ENCODE measurements at regions not wholly inside any gene's neighbourhood (a gene's known extent, or its start where the extent isn't known, plus 50 kb on each side); places are given as distances from the start of the nearest gene placed in this dataset.

DNA sequence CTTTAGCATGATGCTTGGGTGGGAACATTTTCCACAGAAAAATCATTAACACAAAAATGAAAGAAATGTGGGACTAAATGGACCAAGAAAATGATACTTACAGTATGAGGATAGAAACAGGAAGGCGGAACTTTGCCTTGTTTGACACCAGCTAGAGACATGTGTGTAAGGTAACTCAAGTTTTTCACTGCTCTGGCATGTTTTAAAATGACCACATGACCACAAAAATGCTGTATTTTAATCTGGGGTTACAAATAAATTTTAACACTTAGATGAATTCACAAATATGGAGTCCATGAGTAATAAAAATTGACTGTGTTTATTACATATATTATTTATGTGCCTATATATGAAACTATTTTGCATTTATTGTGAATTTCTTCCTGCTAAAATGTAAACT, 100.9 kb upstream of the PHYHIPL start:
- CTCF ChIA-PET, result no interaction called here
- intact Hi-C loops (cut with micrococcal nuclease), result no loop called here

DNA sequence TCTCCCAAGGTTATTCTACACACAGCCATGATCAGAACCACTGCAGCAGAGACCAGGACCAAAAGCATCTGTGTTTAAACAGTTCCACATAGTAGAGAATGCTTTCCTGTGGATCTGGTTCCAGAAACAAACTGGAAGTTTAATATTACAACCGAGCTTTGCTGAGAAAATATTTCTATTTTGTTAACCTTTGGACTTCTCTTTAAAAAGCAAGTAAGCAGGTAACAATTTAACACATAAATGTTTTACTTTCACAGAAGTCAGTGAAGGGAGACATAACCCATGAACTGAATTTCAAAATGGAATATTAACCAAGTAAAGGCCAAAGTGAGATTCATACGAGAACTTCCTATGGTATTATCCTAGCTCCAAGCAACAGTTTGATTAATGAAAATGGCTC, 98.6 kb upstream of the PHYHIPL start:
- DNase-seq (no peak), ATAC-seq (no peak)
- Mint-ChIP-seq H3K27ac (no peak overlapping the region), H3K27me3 (no peaks in the 10 kb centered on the region), H3K9me3 (no peaks in the 10 kb centered on the region), H3K4me3 (no peak overlapping the region), H3K36me3 (ENCODE audit: low read depth) (no peaks in the 10 kb centered on the region), H3K4me1 (ENCODE audit: low read depth) (no peaks in the 10 kb centered on the region)
- TF ChIP-seq, protein P1, sequence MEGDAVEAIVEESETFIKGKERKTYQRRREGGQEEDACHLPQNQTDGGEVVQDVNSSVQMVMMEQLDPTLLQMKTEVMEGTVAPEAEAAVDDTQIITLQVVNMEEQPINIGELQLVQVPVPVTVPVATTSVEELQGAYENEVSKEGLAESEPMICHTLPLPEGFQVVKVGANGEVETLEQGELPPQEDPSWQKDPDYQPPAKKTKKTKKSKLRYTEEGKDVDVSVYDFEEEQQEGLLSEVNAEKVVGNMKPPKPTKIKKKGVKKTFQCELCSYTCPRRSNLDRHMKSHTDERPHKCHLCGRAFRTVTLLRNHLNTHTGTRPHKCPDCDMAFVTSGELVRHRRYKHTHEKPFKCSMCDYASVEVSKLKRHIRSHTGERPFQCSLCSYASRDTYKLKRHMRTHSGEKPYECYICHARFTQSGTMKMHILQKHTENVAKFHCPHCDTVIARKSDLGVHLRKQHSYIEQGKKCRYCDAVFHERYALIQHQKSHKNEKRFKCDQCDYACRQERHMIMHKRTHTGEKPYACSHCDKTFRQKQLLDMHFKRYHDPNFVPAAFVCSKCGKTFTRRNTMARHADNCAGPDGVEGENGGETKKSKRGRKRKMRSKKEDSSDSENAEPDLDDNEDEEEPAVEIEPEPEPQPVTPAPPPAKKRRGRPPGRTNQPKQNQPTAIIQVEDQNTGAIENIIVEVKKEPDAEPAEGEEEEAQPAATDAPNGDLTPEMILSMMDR (IDR thresholded peaks at IDR 0.05), result no peak
- ChIA-PET POLR2A (no interaction called here), CTCF (interaction anchor here (1.0 kb wide), 1 partner anchor 9 kb away, joined by 3 read pairs; no protein-coding TSS in a partner anchor)
- intact Hi-C loops (cut with micrococcal nuclease), result no loop called here

More for the DNA sequence above, 100.9 kb upstream of the PHYHIPL start:
- Mint-ChIP-seq H3K27ac (no peak overlapping the region), H3K4me3 (no peak overlapping the region), H3K9me3 (no peaks in the 10 kb centered on the region), H3K36me3 (ENCODE audit: low read depth) (no peaks in the 10 kb centered on the region), H3K4me1 (ENCODE audit: low read depth) (no peaks in the 10 kb centered on the region), H3K27me3 (no peaks in the 10 kb centered on the region)
- TF ChIP-seq, protein P1 (IDR thresholded peaks at IDR 0.05), result no peak
- no peak for DNase-seq
- POLR2A ChIA-PET, result no interaction called here
- no peak for ATAC-seq

DNA sequence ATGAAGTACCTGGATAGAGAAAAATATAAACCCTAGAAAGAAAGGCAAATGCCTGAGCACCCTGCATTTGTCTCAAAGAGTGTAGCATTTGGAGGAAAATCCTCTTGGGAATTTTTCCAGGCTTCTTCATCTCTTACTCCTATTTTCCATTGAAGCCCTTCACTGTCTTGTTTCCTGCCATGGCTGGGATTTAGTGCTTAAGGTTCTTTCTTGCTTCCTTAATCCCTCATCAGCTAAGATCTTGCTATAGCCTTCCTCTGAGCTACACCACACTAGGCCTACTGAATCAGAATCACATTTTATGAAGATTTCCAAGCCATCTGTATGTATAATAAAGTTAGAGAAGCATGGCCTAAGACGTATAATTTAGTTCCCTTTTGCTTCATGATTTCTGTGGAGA, 97.5 kb upstream of the PHYHIPL start:
- Mint-ChIP-seq H3K9me3 (no peaks in the 10 kb centered on the region), H3K4me3 (no peak overlapping the region), H3K36me3 (ENCODE audit: low read depth) (no peaks in the 10 kb centered on the region), H3K27ac (no peak overlapping the region), H3K27me3 (no peaks in the 10 kb centered on the region), H3K4me1 (ENCODE audit: low read depth) (no peaks in the 10 kb centered on the region)
- TF ChIP-seq, protein P1 (IDR thresholded peaks at IDR 0.05), result no peak
- ChIA-PET POLR2A (no interaction called here), CTCF (no interaction called here)
- ATAC-seq, result no peak
- no peak for DNase-seq
- intact Hi-C loops (cut with micrococcal nuclease), result no loop called here

DNA sequence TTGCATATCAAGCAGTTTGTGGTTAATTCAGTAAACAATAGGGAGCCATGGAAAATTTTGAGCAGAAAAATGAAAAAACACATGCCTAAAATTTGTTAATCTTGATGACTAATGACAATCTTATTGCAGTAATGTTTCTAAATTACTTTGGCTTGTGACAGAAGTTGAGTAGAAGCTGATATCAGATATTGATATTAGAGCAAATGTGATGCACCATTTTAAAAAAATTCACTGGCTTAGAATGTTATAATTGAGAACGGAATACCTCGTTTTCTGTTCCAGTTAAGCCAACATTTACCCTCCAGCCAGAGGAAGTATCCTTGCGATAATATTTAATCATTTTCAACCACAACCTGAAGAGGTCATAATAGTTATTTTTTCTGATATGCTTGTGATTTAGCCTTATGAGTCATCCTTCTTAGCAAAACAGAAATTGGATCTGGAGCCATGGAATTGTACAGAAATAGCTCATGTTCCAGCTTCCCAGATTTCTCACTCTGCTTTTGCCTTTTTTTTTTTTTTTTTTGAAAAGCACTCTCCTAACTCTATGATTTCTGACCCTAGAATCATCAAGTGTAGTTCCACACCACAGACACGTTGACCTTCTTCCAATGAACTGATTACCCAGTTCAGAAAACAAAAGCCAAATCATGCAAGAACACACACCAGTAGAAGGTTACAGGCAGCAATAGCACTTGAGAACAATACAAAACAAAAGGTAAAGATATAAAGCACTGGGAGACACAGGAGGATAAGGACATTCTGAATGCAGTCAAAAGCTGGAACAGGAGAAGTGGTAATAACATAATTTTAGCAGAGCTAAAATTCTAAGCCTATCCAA, 96.8 kb upstream of the PHYHIPL start:
- no peaks in the 10 kb centered on the region for H3K9me3 Mint-ChIP-seq
- H3K36me3 Mint-ChIP-seq (ENCODE audit: low read depth), result no peaks in the 10 kb centered on the region
- TF ChIP-seq, protein P1 (IDR thresholded peaks at IDR 0.05), result no peak
- no peak for DNase-seq
- ATAC-seq, result no peak
- H3K4me1 Mint-ChIP-seq (ENCODE audit: low read depth), result no peaks in the 10 kb centered on the region
- no peak overlapping the region for H3K27ac Mint-ChIP-seq
- intact Hi-C loops (cut with micrococcal nuclease), result no loop called here
- no peaks in the 10 kb centered on the region for H3K27me3 Mint-ChIP-seq
- CTCF ChIA-PET, result no interaction called here
- POLR2A ChIA-PET, result no interaction called here
- H3K4me3 Mint-ChIP-seq, result no peak overlapping the region

DNA sequence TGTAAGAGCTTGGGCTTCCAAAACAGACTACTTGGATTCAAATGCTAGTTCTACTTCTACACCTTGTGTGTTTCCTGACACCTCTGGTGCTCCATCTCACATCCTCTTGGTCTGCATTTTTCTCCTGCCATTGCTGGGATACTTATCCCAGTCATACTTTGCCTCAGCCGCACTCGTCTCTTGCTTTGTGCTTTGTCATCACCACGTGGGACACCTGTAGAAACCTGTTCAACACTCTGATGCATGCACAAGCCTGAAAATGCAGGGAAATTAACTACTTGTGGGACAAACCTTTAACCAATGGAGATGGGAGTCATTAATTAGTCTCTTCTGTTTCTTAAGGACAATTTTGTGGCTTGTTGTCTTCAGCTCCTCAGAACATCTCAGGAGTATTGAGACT, 94.2 kb upstream of the PHYHIPL start:
- intact Hi-C loops (cut with micrococcal nuclease), result no loop called here
- POLR2A ChIA-PET, result no interaction called here
- DNase-seq, result no peak
- no peaks in the 10 kb centered on the region for H3K4me1 Mint-ChIP-seq (ENCODE audit: low read depth)
- no peaks in the 10 kb centered on the region for H3K36me3 Mint-ChIP-seq (ENCODE audit: low read depth)
- H3K27me3 Mint-ChIP-seq, result no peaks in the 10 kb centered on the region
- no peaks in the 10 kb centered on the region for H3K9me3 Mint-ChIP-seq
- no peak for ATAC-seq
- H3K27ac Mint-ChIP-seq, result no peak overlapping the region
- TF ChIP-seq, protein P1 (IDR thresholded peaks at IDR 0.05), result no peak
- CTCF ChIA-PET, result no interaction called here
- H3K4me3 Mint-ChIP-seq, result no peak overlapping the region
